GM23338 (cell line): ENCODE measurements at regions not wholly inside any gene's neighbourhood (a gene's known extent, or its start where the extent isn't known, plus 50 kb on each side); places are given as distances from the start of the nearest gene placed in this dataset.

Source experiments
- CREB1 ChIP-seq: fragments of 250-450 bp; sonication (Bioruptor Pico); IDR thresholded peaks from 2 replicates; pipeline ENCODE4 v1.5.0; 2020; ENCODE audit warnings: low read depth, mild to moderate bottlenecking, moderate library complexity
- EZH2 ChIP-seq: fragments of 200-600 bp; sonication (generic); IDR thresholded peaks from one replicate; pipeline ENCODE4 v1.8.0; 2017; ENCODE audit warnings: antibody characterized with exemption, mild to moderate bottlenecking, low read depth; ENCODE audit not compliant: unreplicated experiment
- EZH2phosphoT487 ChIP-seq: fragments of 200-600 bp; sonication (generic); IDR thresholded peaks from one replicate; pipeline ENCODE4 v1.8.1; 2018; ENCODE audit warnings: antibody characterized with exemption; ENCODE audit not compliant: unreplicated experiment
- JUNB ChIP-seq: IDR thresholded peaks from one replicate; pipeline ENCODE4 v1.6.1; 2016; ENCODE audit warnings: antibody characterized with exemption; ENCODE audit not compliant: unreplicated experiment
- NANOG ChIP-seq: IDR thresholded peaks from 2 replicates; pipeline ENCODE4 v1.6.1; 2016; ENCODE audit warnings: antibody characterized with exemption, borderline replicate concordance
- POLR2AphosphoS5 ChIP-seq: IDR thresholded peaks from 2 replicates; pipeline ENCODE4 v1.6.1; 2016; ENCODE audit warnings: antibody characterized with exemption, low read depth
- ZNF114 ChIP-seq: fragments of 250-450 bp; sonication (Bioruptor Pico); IDR thresholded peaks from 2 replicates; pipeline ENCODE4 v1.5.0; 2020; ENCODE audit warnings: mild to moderate bottlenecking, moderate library complexity
- ZNF331 ChIP-seq: fragments of 250-450 bp; sonication (Bioruptor Pico); IDR thresholded peaks from 2 replicates; pipeline ENCODE4 v1.5.0; 2020; ENCODE audit warnings: low read depth, mild to moderate bottlenecking, moderate library complexity
- TF ChIP-seq, protein P1 (sequence below), 2 experiments: fragments of 200-600 bp in 1 of 2; sonication (generic) in 1 of 2; conservative IDR thresholded peaks; 2 replicates each; pipeline versions ENCODE4 v1.5.1 to v1.6.1; 2016 to 2017; ENCODE audit warnings: antibody characterized with exemption in 2 of 2, low read depth in 2 of 2, mild to moderate bottlenecking in 2 of 2, moderate library complexity in 1 of 2
- TF ChIP-seq, protein P2 (sequence below): IDR thresholded peaks from one replicate; pipeline ENCODE4 v1.6.1; 2018; ENCODE audit warnings: antibody characterized with exemption; ENCODE audit not compliant: unreplicated experiment
- TF ChIP-seq, protein P3 (sequence below): fragments of 250-450 bp; sonication (Bioruptor Pico); IDR thresholded peaks from 2 replicates; pipeline ENCODE4 v1.5.0; 2020; ENCODE audit warnings: mild to moderate bottlenecking, moderate library complexity
- TF ChIP-seq, protein P4 (sequence below): IDR thresholded peaks from 2 replicates; pipeline ENCODE4 v1.6.1; 2016; ENCODE audit warnings: antibody characterized with exemption

DNA sequence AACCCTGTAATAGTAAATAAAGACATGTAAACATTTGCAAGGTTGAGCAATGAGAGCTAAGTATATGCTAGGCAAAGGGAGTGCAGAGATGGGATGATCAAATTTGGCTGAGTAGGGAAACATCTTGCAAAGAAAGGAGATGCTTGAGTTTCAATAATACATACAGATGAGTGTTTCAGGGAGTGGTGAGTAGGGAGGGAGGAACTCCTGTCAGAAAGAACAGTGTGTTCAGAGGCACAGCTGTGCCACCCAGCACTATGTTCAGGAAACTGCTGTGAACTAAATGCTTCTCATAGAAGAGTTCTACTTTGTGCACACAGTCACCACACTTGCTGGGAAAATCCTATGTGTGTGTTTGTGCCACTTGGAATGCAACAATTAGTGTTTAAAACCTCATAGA is 1077.1 kb downstream of the UQCRFS1 start:
- TF ChIP-seq, protein P1, sequence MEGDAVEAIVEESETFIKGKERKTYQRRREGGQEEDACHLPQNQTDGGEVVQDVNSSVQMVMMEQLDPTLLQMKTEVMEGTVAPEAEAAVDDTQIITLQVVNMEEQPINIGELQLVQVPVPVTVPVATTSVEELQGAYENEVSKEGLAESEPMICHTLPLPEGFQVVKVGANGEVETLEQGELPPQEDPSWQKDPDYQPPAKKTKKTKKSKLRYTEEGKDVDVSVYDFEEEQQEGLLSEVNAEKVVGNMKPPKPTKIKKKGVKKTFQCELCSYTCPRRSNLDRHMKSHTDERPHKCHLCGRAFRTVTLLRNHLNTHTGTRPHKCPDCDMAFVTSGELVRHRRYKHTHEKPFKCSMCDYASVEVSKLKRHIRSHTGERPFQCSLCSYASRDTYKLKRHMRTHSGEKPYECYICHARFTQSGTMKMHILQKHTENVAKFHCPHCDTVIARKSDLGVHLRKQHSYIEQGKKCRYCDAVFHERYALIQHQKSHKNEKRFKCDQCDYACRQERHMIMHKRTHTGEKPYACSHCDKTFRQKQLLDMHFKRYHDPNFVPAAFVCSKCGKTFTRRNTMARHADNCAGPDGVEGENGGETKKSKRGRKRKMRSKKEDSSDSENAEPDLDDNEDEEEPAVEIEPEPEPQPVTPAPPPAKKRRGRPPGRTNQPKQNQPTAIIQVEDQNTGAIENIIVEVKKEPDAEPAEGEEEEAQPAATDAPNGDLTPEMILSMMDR (conservative IDR thresholded peaks at IDR 0.05; ENCODE audit: low read depth in 2 of 2): no peak
- TF ChIP-seq ZNF331 (CRISPR knock-in tag): no peak
- no peak for TF ChIP-seq POLR2AphosphoS5
- no peak for TF ChIP-seq EZH2
- TF ChIP-seq JUNB: no peak
- TF ChIP-seq, protein P2, sequence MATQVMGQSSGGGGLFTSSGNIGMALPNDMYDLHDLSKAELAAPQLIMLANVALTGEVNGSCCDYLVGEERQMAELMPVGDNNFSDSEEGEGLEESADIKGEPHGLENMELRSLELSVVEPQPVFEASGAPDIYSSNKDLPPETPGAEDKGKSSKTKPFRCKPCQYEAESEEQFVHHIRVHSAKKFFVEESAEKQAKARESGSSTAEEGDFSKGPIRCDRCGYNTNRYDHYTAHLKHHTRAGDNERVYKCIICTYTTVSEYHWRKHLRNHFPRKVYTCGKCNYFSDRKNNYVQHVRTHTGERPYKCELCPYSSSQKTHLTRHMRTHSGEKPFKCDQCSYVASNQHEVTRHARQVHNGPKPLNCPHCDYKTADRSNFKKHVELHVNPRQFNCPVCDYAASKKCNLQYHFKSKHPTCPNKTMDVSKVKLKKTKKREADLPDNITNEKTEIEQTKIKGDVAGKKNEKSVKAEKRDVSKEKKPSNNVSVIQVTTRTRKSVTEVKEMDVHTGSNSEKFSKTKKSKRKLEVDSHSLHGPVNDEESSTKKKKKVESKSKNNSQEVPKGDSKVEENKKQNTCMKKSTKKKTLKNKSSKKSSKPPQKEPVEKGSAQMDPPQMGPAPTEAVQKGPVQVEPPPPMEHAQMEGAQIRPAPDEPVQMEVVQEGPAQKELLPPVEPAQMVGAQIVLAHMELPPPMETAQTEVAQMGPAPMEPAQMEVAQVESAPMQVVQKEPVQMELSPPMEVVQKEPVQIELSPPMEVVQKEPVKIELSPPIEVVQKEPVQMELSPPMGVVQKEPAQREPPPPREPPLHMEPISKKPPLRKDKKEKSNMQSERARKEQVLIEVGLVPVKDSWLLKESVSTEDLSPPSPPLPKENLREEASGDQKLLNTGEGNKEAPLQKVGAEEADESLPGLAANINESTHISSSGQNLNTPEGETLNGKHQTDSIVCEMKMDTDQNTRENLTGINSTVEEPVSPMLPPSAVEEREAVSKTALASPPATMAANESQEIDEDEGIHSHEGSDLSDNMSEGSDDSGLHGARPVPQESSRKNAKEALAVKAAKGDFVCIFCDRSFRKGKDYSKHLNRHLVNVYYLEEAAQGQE: no peak
- TF ChIP-seq CREB1: no peak
- no peak for TF ChIP-seq ZNF114 (CRISPR knock-in tag)
- TF ChIP-seq, protein P3, sequence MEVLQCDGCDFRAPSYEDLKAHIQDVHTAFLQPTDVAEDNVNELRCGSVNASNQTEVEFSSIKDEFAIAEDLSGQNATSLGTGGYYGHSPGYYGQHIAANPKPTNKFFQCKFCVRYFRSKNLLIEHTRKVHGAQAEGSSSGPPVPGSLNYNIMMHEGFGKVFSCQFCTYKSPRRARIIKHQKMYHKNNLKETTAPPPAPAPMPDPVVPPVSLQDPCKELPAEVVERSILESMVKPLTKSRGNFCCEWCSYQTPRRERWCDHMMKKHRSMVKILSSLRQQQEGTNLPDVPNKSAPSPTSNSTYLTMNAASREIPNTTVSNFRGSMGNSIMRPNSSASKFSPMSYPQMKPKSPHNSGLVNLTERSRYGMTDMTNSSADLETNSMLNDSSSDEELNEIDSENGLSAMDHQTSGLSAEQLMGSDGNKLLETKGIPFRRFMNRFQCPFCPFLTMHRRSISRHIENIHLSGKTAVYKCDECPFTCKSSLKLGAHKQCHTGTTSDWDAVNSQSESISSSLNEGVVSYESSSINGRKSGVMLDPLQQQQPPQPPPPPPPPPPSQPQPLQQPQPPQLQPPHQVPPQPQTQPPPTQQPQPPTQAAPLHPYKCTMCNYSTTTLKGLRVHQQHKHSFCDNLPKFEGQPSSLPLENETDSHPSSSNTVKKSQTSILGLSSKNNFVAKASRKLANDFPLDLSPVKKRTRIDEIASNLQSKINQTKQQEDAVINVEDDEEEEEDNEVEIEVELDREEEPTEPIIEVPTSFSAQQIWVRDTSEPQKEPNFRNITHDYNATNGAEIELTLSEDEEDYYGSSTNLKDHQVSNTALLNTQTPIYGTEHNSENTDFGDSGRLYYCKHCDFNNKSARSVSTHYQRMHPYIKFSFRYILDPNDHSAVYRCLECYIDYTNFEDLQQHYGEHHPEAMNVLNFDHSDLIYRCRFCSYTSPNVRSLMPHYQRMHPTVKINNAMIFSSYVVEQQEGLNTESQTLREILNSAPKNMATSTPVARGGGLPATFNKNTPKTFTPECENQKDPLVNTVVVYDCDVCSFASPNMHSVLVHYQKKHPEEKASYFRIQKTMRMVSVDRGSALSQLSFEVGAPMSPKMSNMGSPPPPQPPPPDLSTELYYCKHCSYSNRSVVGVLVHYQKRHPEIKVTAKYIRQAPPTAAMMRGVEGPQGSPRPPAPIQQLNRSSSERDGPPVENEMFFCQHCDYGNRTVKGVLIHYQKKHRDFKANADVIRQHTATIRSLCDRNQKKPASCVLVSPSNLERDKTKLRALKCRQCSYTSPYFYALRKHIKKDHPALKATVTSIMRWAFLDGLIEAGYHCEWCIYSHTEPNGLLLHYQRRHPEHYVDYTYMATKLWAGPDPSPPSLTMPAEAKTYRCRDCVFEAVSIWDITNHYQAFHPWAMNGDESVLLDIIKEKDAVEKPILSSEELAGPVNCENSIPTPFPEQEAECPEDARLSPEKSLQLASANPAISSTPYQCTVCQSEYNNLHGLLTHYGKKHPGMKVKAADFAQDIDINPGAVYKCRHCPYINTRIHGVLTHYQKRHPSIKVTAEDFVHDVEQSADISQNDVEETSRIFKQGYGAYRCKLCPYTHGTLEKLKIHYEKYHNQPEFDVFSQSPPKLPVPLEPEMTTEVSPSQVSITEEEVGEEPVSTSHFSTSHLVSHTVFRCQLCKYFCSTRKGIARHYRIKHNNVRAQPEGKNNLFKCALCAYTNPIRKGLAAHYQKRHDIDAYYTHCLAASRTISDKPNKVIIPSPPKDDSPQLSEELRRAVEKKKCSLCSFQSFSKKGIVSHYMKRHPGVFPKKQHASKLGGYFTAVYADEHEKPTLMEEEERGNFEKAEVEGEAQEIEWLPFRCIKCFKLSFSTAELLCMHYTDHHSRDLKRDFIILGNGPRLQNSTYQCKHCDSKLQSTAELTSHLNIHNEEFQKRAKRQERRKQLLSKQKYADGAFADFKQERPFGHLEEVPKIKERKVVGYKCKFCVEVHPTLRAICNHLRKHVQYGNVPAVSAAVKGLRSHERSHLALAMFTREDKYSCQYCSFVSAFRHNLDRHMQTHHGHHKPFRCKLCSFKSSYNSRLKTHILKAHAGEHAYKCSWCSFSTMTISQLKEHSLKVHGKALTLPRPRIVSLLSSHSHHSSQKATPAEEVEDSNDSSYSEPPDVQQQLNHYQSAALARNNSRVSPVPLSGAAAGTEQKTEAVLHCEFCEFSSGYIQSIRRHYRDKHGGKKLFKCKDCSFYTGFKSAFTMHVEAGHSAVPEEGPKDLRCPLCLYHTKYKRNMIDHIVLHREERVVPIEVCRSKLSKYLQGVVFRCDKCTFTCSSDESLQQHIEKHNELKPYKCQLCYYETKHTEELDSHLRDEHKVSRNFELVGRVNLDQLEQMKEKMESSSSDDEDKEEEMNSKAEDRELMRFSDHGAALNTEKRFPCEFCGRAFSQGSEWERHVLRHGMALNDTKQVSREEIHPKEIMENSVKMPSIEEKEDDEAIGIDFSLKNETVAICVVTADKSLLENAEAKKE: no peak
- TF ChIP-seq EZH2phosphoT487: no peak
- no peak for TF ChIP-seq NANOG
- TF ChIP-seq, protein P4, sequence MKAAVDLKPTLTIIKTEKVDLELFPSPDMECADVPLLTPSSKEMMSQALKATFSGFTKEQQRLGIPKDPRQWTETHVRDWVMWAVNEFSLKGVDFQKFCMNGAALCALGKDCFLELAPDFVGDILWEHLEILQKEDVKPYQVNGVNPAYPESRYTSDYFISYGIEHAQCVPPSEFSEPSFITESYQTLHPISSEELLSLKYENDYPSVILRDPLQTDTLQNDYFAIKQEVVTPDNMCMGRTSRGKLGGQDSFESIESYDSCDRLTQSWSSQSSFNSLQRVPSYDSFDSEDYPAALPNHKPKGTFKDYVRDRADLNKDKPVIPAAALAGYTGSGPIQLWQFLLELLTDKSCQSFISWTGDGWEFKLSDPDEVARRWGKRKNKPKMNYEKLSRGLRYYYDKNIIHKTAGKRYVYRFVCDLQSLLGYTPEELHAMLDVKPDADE: no peak
